Common myeloid progenitor, CD34-positive (primary cell): ENCODE measurements at regions not wholly inside any gene's neighbourhood (a gene's known extent, or its start where the extent isn't known, plus 50 kb on each side); places are given as distances from the start of the nearest gene placed in this dataset.

Source experiments
- CTCF ChIA-PET: fragments of 350-600 bp; sonication (Branson Sonifier 250); formaldehyde crosslinking; loops from one replicate; lab custom pipeline; 2021; ENCODE audit warnings: antibody characterized with exemption; lab: Charles Lee
- POLR2A ChIA-PET: fragments of 350-600 bp; sonication (Branson Sonifier 250); formaldehyde crosslinking; loops from one replicate; lab custom pipeline; 2021; ENCODE audit warnings: antibody characterized with exemption; lab: Charles Lee
- DNase-seq, 3 donors: peaks; one replicate each; pipeline versions ENCODE4 v3.0.0 to v3.0.0-alpha.2; 2013
- H3K27ac ChIP-seq, 2 experiments: 1 replicate in 1 of 2; 2 replicates in 1 of 2; pipeline ENCODE4 v1.7.0; 2013; ENCODE audit warnings: inconsistent platforms in 2 of 2, low read length in 2 of 2, mild to moderate bottlenecking in 2 of 2, low read depth in 1 of 2, moderate library complexity in 1 of 2; ENCODE audit not compliant: severe bottlenecking in 2 of 2, insufficient read depth in 1 of 2, poor library complexity in 1 of 2
- H3K27me3 ChIP-seq, 5 experiments: replicated peaks in 2 of 5; 1 replicate in 3 of 5; 2 replicates in 2 of 5; pipeline versions ENCODE4 v1.6.1 to v1.7.0; 2013; ENCODE audit warnings: low read length in 4 of 5, mild to moderate bottlenecking in 2 of 5, moderate library complexity in 2 of 5, inconsistent platforms in 1 of 5; ENCODE audit not compliant: insufficient read depth in 5 of 5, control insufficient read depth in 4 of 5
- H3K36me3 ChIP-seq, 4 experiments: 1 replicate in 2 of 4; 2 replicates in 2 of 4; pipeline versions ENCODE4 v1.6.1 to v1.7.0; 2013; ENCODE audit warnings: low read length in 3 of 4, control low read depth in 1 of 4, mild to moderate bottlenecking in 1 of 4; ENCODE audit not compliant: control insufficient read depth in 4 of 4, insufficient read depth in 4 of 4
- H3K4me1 ChIP-seq, 4 experiments: 1 replicate in 3 of 4; 2 replicates in 1 of 4; pipeline versions ENCODE4 v1.6.1 to v1.7.1; 2013; ENCODE audit warnings: low read length in 3 of 4, mild to moderate bottlenecking in 3 of 4, control low read depth in 1 of 4, inconsistent platforms in 1 of 4, moderate library complexity in 1 of 4; ENCODE audit not compliant: control insufficient read depth in 4 of 4, insufficient read depth in 4 of 4; ENCODE audit errors: control extremely low read depth in 1 of 4
- H3K4me3 ChIP-seq, 7 experiments: 1 replicate in 4 of 7; 2 replicates in 3 of 7; pipeline versions ENCODE4 v1.5.1 to v1.7.0; 2013; ENCODE audit warnings: mild to moderate bottlenecking in 7 of 7, low read length in 6 of 7, moderate library complexity in 6 of 7, inconsistent platforms in 2 of 7, low read depth in 2 of 7, control low read depth in 1 of 7; ENCODE audit not compliant: insufficient read depth in 4 of 7, control insufficient read depth in 1 of 7; ENCODE audit errors: extremely low read depth in 1 of 7
- H3K9me3 ChIP-seq, 5 experiments: 1 replicate in 4 of 5; 2 replicates in 1 of 5; pipeline versions ENCODE4 v1.6.1 to v1.7.1; 2013; ENCODE audit warnings: low read length in 4 of 5, mild to moderate bottlenecking in 2 of 5, inconsistent platforms in 1 of 5, low read depth in 1 of 5, moderate library complexity in 1 of 5; ENCODE audit not compliant: control insufficient read depth in 4 of 5, insufficient read depth in 2 of 5; ENCODE audit errors: control extremely low read depth in 1 of 5
- WGBS: methylation state at CpG from one replicate; pipeline ENCODE4 v1.1.5; 2013; ENCODE audit not compliant: insufficient coverage; 5-methylcytosine and 5-hydroxymethylcytosine counted together

GRCh38 chr4:137263206-137263605 lies 269.1 kb downstream of the PCDH18 start:
- 88% methylated on average over 3 of the region's 3 CpGs for WGBS
- H3K9me3 ChIP-seq = no peaks in the 10 kb centered on the region
- ChIA-PET CTCF (no interaction called here), POLR2A (no interaction called here)
- H3K27me3 ChIP-seq = no peaks in the 10 kb centered on the region
- H3K36me3 ChIP-seq = no peaks in the 10 kb centered on the region
- H3K4me1 ChIP-seq = no peaks in the 10 kb centered on the region
- no peak overlapping the region for H3K4me3 ChIP-seq
- DNase-seq = no peak
- H3K27ac ChIP-seq = no peak overlapping the region

- H3K27ac ChIP-seq = no peak overlapping the region
- no peaks in the 10 kb centered on the region for H3K9me3 ChIP-seq
- no peaks in the 10 kb centered on the region for H3K36me3 ChIP-seq
- no peaks in the 10 kb centered on the region for H3K27me3 ChIP-seq
- ChIA-PET POLR2A (no interaction called here), CTCF (no interaction called here)
- no peak overlapping the region for H3K4me3 ChIP-seq
- no peaks in the 10 kb centered on the region for H3K4me1 ChIP-seq
- DNase-seq = no peak
These were observed 278.3 kb downstream of the PCDH18 start for GRCh38 chr4:137253949-137254348.

- no peak for DNase-seq
- Histone ChIP-seq H3K27me3 (no peaks in the 10 kb centered on the region), H3K36me3 (no peaks in the 10 kb centered on the region), H3K27ac (no peak overlapping the region), H3K4me3 (no peak overlapping the region), H3K9me3 (no peaks in the 10 kb centered on the region), H3K4me1 (no peaks in the 10 kb centered on the region)
- WGBS = 100% methylated on average over 1 of the region's 2 CpGs
- ChIA-PET CTCF (no interaction called here), POLR2A (no interaction called here)
These were observed 283.2 kb downstream of the PCDH18 start for GRCh38 chr4:137249112-137249511.

- no peak overlapping the region for H3K4me3 ChIP-seq
These were observed 293.7 kb downstream of the PCDH18 start for GRCh38 chr4:137238456-137239162.

GRCh38 chr4:137226900-137227299 lies 305.4 kb downstream of the PCDH18 start:
- Histone ChIP-seq H3K4me1 (no peaks in the 10 kb centered on the region), H3K27me3 (no peaks in the 10 kb centered on the region), H3K27ac (no peak overlapping the region), H3K4me3 (no peak overlapping the region), H3K9me3 (no peaks in the 10 kb centered on the region), H3K36me3 (no peaks in the 10 kb centered on the region)
- CTCF ChIA-PET = no interaction called here
- WGBS = no CpG with 5 or more reads among the region's 2 CpGs
- DNase-seq = no peak
- POLR2A ChIA-PET = no interaction called here

More at GRCh38 chr4:137238456-137239162, 293.7 kb downstream of the PCDH18 start:
- CTCF ChIA-PET = no interaction called here
- WGBS = 86% methylated on average over 3 of the region's 6 CpGs
- Histone ChIP-seq H3K36me3 (no peaks in the 10 kb centered on the region), H3K4me1 (no peaks in the 10 kb centered on the region), H3K27me3 (no peaks in the 10 kb centered on the region), H3K9me3 (no peaks in the 10 kb centered on the region), H3K27ac (no peak overlapping the region)
- no peak for DNase-seq
- POLR2A ChIA-PET = no interaction called here

GRCh38 chr4:137226221-137226620 lies 306.1 kb downstream of the PCDH18 start:
- Histone ChIP-seq H3K4me3 (no peak overlapping the region), H3K27ac (no peak overlapping the region), H3K9me3 (no peaks in the 10 kb centered on the region), H3K4me1 (no peaks in the 10 kb centered on the region), H3K36me3 (no peaks in the 10 kb centered on the region), H3K27me3 (no peaks in the 10 kb centered on the region)
- WGBS = no CpG with 5 or more reads among the region's 2 CpGs
- CTCF ChIA-PET = no interaction called here
- no peak for DNase-seq
- POLR2A ChIA-PET = no interaction called here

- Histone ChIP-seq H3K36me3 (no peaks in the 10 kb centered on the region), H3K4me1 (no peaks in the 10 kb centered on the region), H3K27me3 (no peaks in the 10 kb centered on the region), H3K27ac (no peak overlapping the region), H3K4me3 (no peak overlapping the region), H3K9me3 (no peaks in the 10 kb centered on the region)
- POLR2A ChIA-PET = no interaction called here
- no CpG with 5 or more reads among the region's 4 CpGs for WGBS
- CTCF ChIA-PET = no interaction called here
- no peak for DNase-seq
These were observed 318.7 kb downstream of the PCDH18 start for GRCh38 chr4:137213372-137214173.
